Pancreas (tissue), 10 donors: ENCODE measurements at regions not wholly inside any gene's neighbourhood (a gene's known extent, or its start where the extent isn't known, plus 50 kb on each side); places are given as distances from the start of the nearest gene placed in this dataset.

ENCODE experiments used
- ATAC-seq, 4 donors: fragments of 200-7000 bp; cut with Tn5 transposase; one replicate each; pipeline versions ENCODE4 v1.8.0 to v1.9.1; 2020; ENCODE audit warnings: mild to moderate bottlenecking in 4 of 4, moderate library complexity in 4 of 4
- DNase-seq, 6 donors: peaks; one replicate each; pipeline ENCODE4 v3.0.0-alpha.2; 2020
- FAIRE-seq: peaks from 2 replicates; lab custom pipeline; 2012; peaks lifted over from hg19 to GRCh38; lab: Jason Lieb, UNC
- H3K27ac ChIP-seq, 4 donors: fragments of 200-600 bp; sonication (generic); 1 replicate in 3 of 4; 2 replicates in 1 of 4; pipeline versions ENCODE4 v1.5.0 to v1.8.0; 2020
- H3K27me3 ChIP-seq, 4 donors: fragments of 200-600 bp; one replicate each; pipeline ENCODE4 v1.8.0; 2021
- H3K36me3 ChIP-seq, 3 donors: fragments of 200-600 bp; sonication (generic) in 1 of 3; one replicate each; pipeline versions ENCODE4 v1.5.0 to v1.8.0; 2020 to 2021
- H3K4me1 ChIP-seq, 3 donors: fragments of 200-600 bp; one replicate each; pipeline ENCODE4 v1.8.0; 2021
- H3K4me3 ChIP-seq, 4 donors: fragments of 200-600 bp; sonication (generic) in 2 of 4; one replicate each; pipeline versions ENCODE4 v1.5.0 to v1.8.0; 2020 to 2021
- H3K9me3 ChIP-seq, 4 donors: fragments of 200-600 bp; one replicate each; pipeline ENCODE4 v1.8.0; 2021
- CTCF ChIP-seq, 4 donors: fragments of 200-600 bp; sonication (generic) in 3 of 4; IDR thresholded peaks; one replicate each; pipeline versions ENCODE4 v1.5.0 to v1.8.0; 2021; ENCODE audit warnings: antibody characterized with exemption in 4 of 4
- WGBS, 2 donors: extraction: QIAGEN DNeasy Blood & Tissue Kit; methylation state at CpG; one replicate each; pipeline ENCODE4 v1.1.7; 2013; 5-methylcytosine and 5-hydroxymethylcytosine counted together
- intact Hi-C, 3 donors: fragments of 100-400 bp; cut with DNase I; formaldehyde crosslinking; loops; one replicate each; pipeline versions ENCODE4 v1.11.1 to v1.14.2; 2022
- donor health status: healthy with polysubstance abuse.
- donor health status: DM: no; HTN: no; CAD: no; lungs with moderate emphysema.
- donor health status: DM: no; HTN: no; CAD: no.
- donor health status: control.
- donor health status: control.
- donor health status: Bipolar disorder and iron deficiency.
- donor health status: DM: yes; HTN: yes; CAD: no.
- donor health status: DM: no; HTN: no; CAD: no.
- donor health status: DM: no; HTN: no; CAD: no.
- donor health status: DM: yes; HTN: yes; CAD: no.

GRCh38 chr1:55749975-55750627, 534.9 kb upstream of the USP24 start:
- intact Hi-C loops, result no loop called here
- TF ChIP-seq CTCF (IDR thresholded peaks at IDR 0.05), result no peak
- WGBS, 2 donors, result 79 to 80% methylated on average over 6 of the region's 6 CpGs
- ATAC-seq (no peak), FAIRE-seq (no peak), DNase-seq (no peak)
- no peaks in the 10 kb centered on the region for H3K9me3 ChIP-seq
- no peaks in the 10 kb centered on the region for H3K36me3 ChIP-seq
- H3K27me3 ChIP-seq, result no peaks in the 10 kb centered on the region
- H3K27ac ChIP-seq, result no peak overlapping the region
- no peaks in the 10 kb centered on the region for H3K4me1 ChIP-seq
- H3K4me3 ChIP-seq, result no peak overlapping the region

- FAIRE-seq (no peak), ATAC-seq (no peak), DNase-seq (no peak)
- no peak for TF ChIP-seq CTCF (IDR thresholded peaks at IDR 0.05)
- no peak overlapping the region for H3K4me3 ChIP-seq
- H3K4me1 ChIP-seq, result no peaks in the 10 kb centered on the region
- H3K27ac ChIP-seq, result no peak overlapping the region
- no peaks in the 10 kb centered on the region for H3K36me3 ChIP-seq
- no peaks in the 10 kb centered on the region for H3K9me3 ChIP-seq
- no peaks in the 10 kb centered on the region for H3K27me3 ChIP-seq
- 82 to 91% methylated on average over 5 of the region's 5 CpGs for WGBS, 2 donors
- intact Hi-C loops, result no loop called here
Measured at GRCh38 chr1:55747408-55747841, 532.3 kb upstream of the USP24 start.

GRCh38 chr1:55746710-55747109, 531.5 kb upstream of the USP24 start:
- H3K27me3 ChIP-seq, result no peaks in the 10 kb centered on the region
- H3K27ac ChIP-seq, result no peak overlapping the region
- H3K4me1 ChIP-seq, result no peaks in the 10 kb centered on the region
- no peak overlapping the region for H3K4me3 ChIP-seq
- no peak for TF ChIP-seq CTCF (IDR thresholded peaks at IDR 0.05)
- no peak for FAIRE-seq
- ATAC-seq, result no peak
- H3K36me3 ChIP-seq, result no peaks in the 10 kb centered on the region
- intact Hi-C loops, result no loop called here
- H3K9me3 ChIP-seq, result no peaks in the 10 kb centered on the region
- no peak for DNase-seq

- no peak for TF ChIP-seq CTCF (IDR thresholded peaks at IDR 0.05)
- Histone ChIP-seq H3K9me3 (no peaks in the 10 kb centered on the region), H3K4me1 (peaks cover 0 to 4% (median 0%) of the 10 kb centered on the region in 3 donors), H3K27me3 (no peaks in the 10 kb centered on the region), H3K27ac (no peak overlapping the region), H3K4me3 (no peak overlapping the region), H3K36me3 (no peaks in the 10 kb centered on the region)
- no peak for ATAC-seq
- WGBS, 2 donors, result 80% methylated on average over 1 of the region's 1 CpG
- FAIRE-seq, result no peak
- intact Hi-C loops, result no loop called here
- DNase-seq, result no peak
Measured at GRCh38 chr1:55741516-55741915, 526.4 kb upstream of the USP24 start.

- DNase-seq, result no peak
- H3K4me3 ChIP-seq, result no peak overlapping the region
- H3K4me1 ChIP-seq, result no peaks in the 10 kb centered on the region
- ATAC-seq, result no peak
- H3K9me3 ChIP-seq, result no peaks in the 10 kb centered on the region
- intact Hi-C loops, result no loop called here
- no peaks in the 10 kb centered on the region for H3K36me3 ChIP-seq
- H3K27ac ChIP-seq, result no peak overlapping the region
- no peaks in the 10 kb centered on the region for H3K27me3 ChIP-seq
- no peak for TF ChIP-seq CTCF (IDR thresholded peaks at IDR 0.05)
- no peak for FAIRE-seq
Measured at GRCh38 chr1:55735106-55735505, 519.9 kb upstream of the USP24 start.
